Neural cell (in vitro differentiated cells): ENCODE measurements at regions not wholly inside any gene's neighbourhood (a gene's known extent, or its start where the extent isn't known, plus 50 kb on each side); places are given as distances from the start of the nearest gene placed in this dataset.

Source experiments
- H2AFZ ChIP-seq: fragments of 200-600, 300-800 bp; sonication (generic), shearing (Covaris generic); 2 replicates; pipeline ENCODE4 v1.6.0; 2014; ENCODE audit warnings: low read depth, mild to moderate bottlenecking, antibody characterized with exemption, low read length, moderate library complexity
- H3F3A ChIP-seq: fragments of 200-600 bp; shearing (Covaris generic); 2 replicates; pipeline ENCODE4 v1.6.1; 2016; ENCODE audit warnings: mild to moderate bottlenecking, moderate library complexity, mixed read lengths, antibody characterized with exemption, low read length; ENCODE audit not compliant: insufficient read depth, poor library complexity, severe bottlenecking
- H3K27ac ChIP-seq: fragments of 200-600, 300-800 bp; sonication (generic), shearing (Covaris generic); 2 replicates; pipeline ENCODE4 v1.5.1; 2014; ENCODE audit warnings: mild to moderate bottlenecking, low read length, moderate library complexity
- H3K27me3 ChIP-seq: fragments of 300-800, 200-600 bp; sonication (generic), shearing (Covaris generic); 2 replicates; pipeline ENCODE4 v1.6.0; 2014; ENCODE audit warnings: mild to moderate bottlenecking, low read depth, low read length, moderate library complexity; ENCODE audit not compliant: insufficient read depth
- H3K36me3 ChIP-seq: fragments of 300-800, 200-600 bp; sonication (generic), shearing (Covaris generic); 2 replicates; pipeline ENCODE4 v1.5.1; 2014; ENCODE audit warnings: mild to moderate bottlenecking, antibody characterized with exemption, low read length, moderate library complexity; ENCODE audit not compliant: insufficient read depth
- H3K4me2 ChIP-seq: fragments of 300-800, 200-600 bp; sonication (generic), shearing (Covaris generic); 2 replicates; pipeline ENCODE4 v1.6.0; 2014; ENCODE audit warnings: mild to moderate bottlenecking, low read length
- H3K4me3 ChIP-seq: fragments of 300-800, 200-600 bp; sonication (generic), shearing (Covaris generic); 2 replicates; pipeline ENCODE4 v1.5.1; 2014; ENCODE audit warnings: mild to moderate bottlenecking, low read length, moderate library complexity
- H3K79me2 ChIP-seq: fragments of 200-600 bp; shearing (Covaris generic); replicated peaks from 2 replicates; pipeline ENCODE4 v1.6.0; 2014; ENCODE audit warnings: mild to moderate bottlenecking, low read length, moderate library complexity; ENCODE audit not compliant: insufficient read depth
- H3K9ac ChIP-seq: fragments of 300-800, 200-600 bp; sonication (generic), shearing (Covaris generic); 2 replicates; pipeline ENCODE4 v1.6.1; 2016; ENCODE audit warnings: mild to moderate bottlenecking, low read length, mixed read lengths
- H3K9me2 ChIP-seq: fragments of 200-600 bp; shearing (Covaris generic); 2 replicates; pipeline ENCODE4 v1.6.1; 2016; ENCODE audit warnings: mild to moderate bottlenecking, low read length, mixed read lengths; ENCODE audit not compliant: insufficient read depth
- H3K9me3 ChIP-seq: fragments of 200-600, 300-800 bp; sonication (generic), shearing (Covaris generic); 2 replicates; pipeline ENCODE4 v1.6.1; 2016; ENCODE audit warnings: mild to moderate bottlenecking, mixed run types, low read length, moderate library complexity, mixed read lengths
- H4K20me1 ChIP-seq: fragments of 200-600 bp; shearing (Covaris generic); 2 replicates; pipeline ENCODE4 v1.6.1; 2016; ENCODE audit warnings: mild to moderate bottlenecking, mixed run types; ENCODE audit not compliant: insufficient read depth
- EP300 ChIP-seq: fragments of 450-650 bp; conservative IDR thresholded peaks from 2 replicates; pipeline ENCODE4 v1.6.1; 2014; ENCODE audit warnings: antibody characterized with exemption, mild to moderate bottlenecking, moderate library complexity; ENCODE audit not compliant: poor library complexity, severe bottlenecking
- EZH2 ChIP-seq: fragments of 200-600, 300-800 bp; shearing (Covaris generic), sonication (generic); IDR thresholded peaks from 2 replicates; pipeline ENCODE4 v1.6.1; 2014; ENCODE audit warnings: antibody characterized with exemption, low read length, borderline replicate concordance, mild to moderate bottlenecking; ENCODE audit not compliant: insufficient read depth, poor library complexity, severe bottlenecking
- MXI1 ChIP-seq: fragments of 450-650 bp; conservative IDR thresholded peaks from 2 replicates; pipeline ENCODE4 v1.6.1; 2014; ENCODE audit warnings: antibody characterized with exemption, mild to moderate bottlenecking; ENCODE audit not compliant: poor library complexity, severe bottlenecking
- POLR2AphosphoS5 ChIP-seq: IDR thresholded peaks from 2 replicates; pipeline ENCODE4 v1.6.1; 2012
- RAD21 ChIP-seq: fragments of 450-650 bp; conservative IDR thresholded peaks from 2 replicates; pipeline ENCODE4 v1.6.1; 2014; ENCODE audit warnings: antibody characterized with exemption, mild to moderate bottlenecking, moderate library complexity
- REST ChIP-seq: IDR thresholded peaks from 2 replicates; pipeline ENCODE4 v1.6.1; 2012; ENCODE audit warnings: borderline replicate concordance
- SMC3 ChIP-seq: fragments of 450-650 bp; conservative IDR thresholded peaks from 2 replicates; pipeline ENCODE4 v1.6.1; 2014; ENCODE audit warnings: antibody characterized with exemption, mild to moderate bottlenecking, moderate library complexity; ENCODE audit not compliant: poor library complexity
- TAF1 ChIP-seq: IDR thresholded peaks from 2 replicates; pipeline ENCODE4 v1.6.1; 2012; ENCODE audit warnings: low read depth
- TF ChIP-seq, protein P1 (sequence below): fragments of 450-650 bp; IDR thresholded peaks from 2 replicates; pipeline ENCODE4 v1.5.1; 2014; ENCODE audit warnings: antibody characterized with exemption, mild to moderate bottlenecking, moderate library complexity; ENCODE audit not compliant: poor library complexity, severe bottlenecking

DNA sequence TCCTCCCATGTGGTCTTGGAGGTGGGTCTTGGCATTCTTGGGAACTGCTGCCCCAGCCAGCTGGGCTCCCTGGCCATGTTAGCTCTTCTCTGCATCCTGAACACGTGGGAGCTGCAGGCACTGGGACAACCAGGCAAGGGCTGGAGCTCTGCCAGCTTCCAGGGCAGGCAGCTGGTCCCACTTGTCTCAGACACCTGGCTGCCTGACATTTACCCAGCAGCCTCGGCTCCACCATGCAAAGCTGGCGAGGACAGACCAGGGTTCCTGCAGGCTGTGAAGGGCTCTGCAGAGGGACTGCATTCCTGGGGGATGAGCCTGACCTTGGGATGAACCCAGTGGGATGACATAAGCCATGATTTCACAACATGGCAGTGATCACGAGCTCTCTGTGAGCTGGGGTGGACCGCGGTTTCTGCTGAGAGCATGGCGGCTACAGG lies 99.0 kb upstream of the TSHZ3 start:
- H3K4me3 ChIP-seq = no peak overlapping the region
- no peaks in the 10 kb centered on the region for H3K36me3 ChIP-seq
- no peaks in the 10 kb centered on the region for H3K27me3 ChIP-seq
- no peak overlapping the region for H3K9ac ChIP-seq
- H2AFZ ChIP-seq = no peak overlapping the region
- TF ChIP-seq REST = no peak
- no peak for TF ChIP-seq EP300
- TF ChIP-seq SMC3 = no peak
- TF ChIP-seq RAD21 = no peak
- TF ChIP-seq, protein P1, sequence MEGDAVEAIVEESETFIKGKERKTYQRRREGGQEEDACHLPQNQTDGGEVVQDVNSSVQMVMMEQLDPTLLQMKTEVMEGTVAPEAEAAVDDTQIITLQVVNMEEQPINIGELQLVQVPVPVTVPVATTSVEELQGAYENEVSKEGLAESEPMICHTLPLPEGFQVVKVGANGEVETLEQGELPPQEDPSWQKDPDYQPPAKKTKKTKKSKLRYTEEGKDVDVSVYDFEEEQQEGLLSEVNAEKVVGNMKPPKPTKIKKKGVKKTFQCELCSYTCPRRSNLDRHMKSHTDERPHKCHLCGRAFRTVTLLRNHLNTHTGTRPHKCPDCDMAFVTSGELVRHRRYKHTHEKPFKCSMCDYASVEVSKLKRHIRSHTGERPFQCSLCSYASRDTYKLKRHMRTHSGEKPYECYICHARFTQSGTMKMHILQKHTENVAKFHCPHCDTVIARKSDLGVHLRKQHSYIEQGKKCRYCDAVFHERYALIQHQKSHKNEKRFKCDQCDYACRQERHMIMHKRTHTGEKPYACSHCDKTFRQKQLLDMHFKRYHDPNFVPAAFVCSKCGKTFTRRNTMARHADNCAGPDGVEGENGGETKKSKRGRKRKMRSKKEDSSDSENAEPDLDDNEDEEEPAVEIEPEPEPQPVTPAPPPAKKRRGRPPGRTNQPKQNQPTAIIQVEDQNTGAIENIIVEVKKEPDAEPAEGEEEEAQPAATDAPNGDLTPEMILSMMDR = no peak
- H3K9me2 ChIP-seq = no peaks in the 10 kb centered on the region
- no peak overlapping the region for H3K27ac ChIP-seq
- H3K79me2 ChIP-seq = no peaks in the 10 kb centered on the region
- no peak overlapping the region for H3K4me2 ChIP-seq
- H3K9me3 ChIP-seq = peaks cover 9% of the 10 kb centered on the region
- no peaks in the 10 kb centered on the region for H3F3A ChIP-seq
- H4K20me1 ChIP-seq = no peaks in the 10 kb centered on the region

- Histone ChIP-seq H3K4me2 (no peak overlapping the region), H3F3A (no peaks in the 10 kb centered on the region), H3K36me3 (no peaks in the 10 kb centered on the region), H3K9me3 (peaks cover 9% of the 10 kb centered on the region), H3K4me3 (no peak overlapping the region), H3K9me2 (no peaks in the 10 kb centered on the region), H4K20me1 (no peaks in the 10 kb centered on the region), H3K27ac (no peak overlapping the region), H3K79me2 (no peaks in the 10 kb centered on the region), H3K27me3 (no peaks in the 10 kb centered on the region), H3K9ac (no peak overlapping the region), H2AFZ (no peak overlapping the region)
- TF ChIP-seq SMC3 = no peak
- TF ChIP-seq EP300 = no peak
- TF ChIP-seq EZH2 = no peak
- no peak for TF ChIP-seq MXI1
- TF ChIP-seq, protein P1 = no peak
- no peak for TF ChIP-seq POLR2AphosphoS5
- TF ChIP-seq TAF1 = no peak
- no peak for TF ChIP-seq RAD21
- no peak for TF ChIP-seq REST
These were observed 100.1 kb upstream of the TSHZ3 start for GRCh38 chr19:31449379-31449778.
